GM12878 (cell line): ENCODE measurements at regions not wholly inside any gene's neighbourhood (a gene's known extent, or its start where the extent isn't known, plus 50 kb on each side); places are given as distances from the start of the nearest gene placed in this dataset.

ENCODE experiments used
- ATAC-seq: fragments of 200-7000 bp; cut with Tn5 transposase; 3 replicates; pipeline ENCODE4 v1.9.1; 2020; ENCODE audit warnings: mild to moderate bottlenecking, moderate library complexity
- BruUV-seq: library from RNA; stranded (reverse); fragments of 400-500 nt; replicated peaks from 2 replicates; lab custom pipeline; 2021; lab: Mats Ljungman, UMichigan
- CTCF ChIA-PET: fragments of 300-600 bp; sonication (Branson Sonifier 250); formaldehyde crosslinking; extraction: SDS; loops from one replicate; lab custom pipeline; 2021; ENCODE audit warnings: inconsistent platforms; lab: Yijun Ruan, JAX
- POLR2A ChIA-PET: fragments of 350-600 bp; formaldehyde crosslinking; extraction: SDS; loops from one replicate; lab custom pipeline; 2021; ENCODE audit warnings: inconsistent platforms; lab: Charles Lee
- RAD21 ChIA-PET: fragments of 300-600 bp; sonication (Branson Sonifier 250); formaldehyde crosslinking; loops from one replicate; lab custom pipeline; 2023; ENCODE audit warnings: antibody characterized with exemption; ENCODE audit not compliant: unreplicated experiment; lab: Charles Lee
- SMC1A ChIA-PET: fragments of 300-600 bp; sonication (Branson Sonifier 250); formaldehyde crosslinking; loops from one replicate; lab custom pipeline; 2023; ENCODE audit not compliant: unreplicated experiment, uncharacterized antibody; lab: Charles Lee
- DNase-seq: peaks from one replicate; pipeline ENCODE4 v3.0.0-alpha.2; 2011; ENCODE audit warnings: low read depth, low spot score
- FAIRE-seq: peaks from 3 replicates; lab custom pipeline; 2011; peaks lifted over from hg19 to GRCh38; lab: Jason Lieb, UNC
- H2AFZ ChIP-seq: 2 replicates; pipeline ENCODE4 v1.6.0; 2011; ENCODE audit warnings: low read depth, low read length, control low read depth; ENCODE audit not compliant: control insufficient read depth
- H3K27ac ChIP-seq: 2 replicates; pipeline ENCODE4 v1.5.1; 2011; ENCODE audit warnings: control low read depth; ENCODE audit not compliant: control insufficient read depth, insufficient read depth
- H3K27me3 ChIP-seq, 2 experiments: replicated peaks in 1 of 2; 2 replicates each; pipeline versions ENCODE4 v1.6.0 to v1.6.1; 2011; ENCODE audit warnings: low read length in 1 of 2; ENCODE audit not compliant: control insufficient read depth in 2 of 2, insufficient read depth in 2 of 2
- H3K36me3 ChIP-seq, 2 experiments: 2 replicates each; pipeline ENCODE4 v1.5.1; 2011; ENCODE audit warnings: low read length in 1 of 2; ENCODE audit not compliant: control insufficient read depth in 2 of 2, insufficient read depth in 2 of 2
- H3K4me1 ChIP-seq: 2 replicates; pipeline ENCODE4 v1.6.1; 2011; ENCODE audit warnings: mild to moderate bottlenecking, low read length, moderate library complexity, mixed read lengths; ENCODE audit not compliant: control insufficient read depth, insufficient read depth
- H3K4me2 ChIP-seq: 2 replicates; pipeline ENCODE4 v1.6.0; 2011; ENCODE audit warnings: control low read depth; ENCODE audit not compliant: control insufficient read depth, insufficient read depth
- H3K4me3 ChIP-seq: fragments of 200-600 bp; sonication (generic); 2 replicates; pipeline ENCODE4 v1.5.1; 2016
- H3K79me2 ChIP-seq: 2 replicates; pipeline ENCODE4 v1.6.0; 2011; ENCODE audit warnings: low read length; ENCODE audit not compliant: control insufficient read depth, insufficient read depth
- H3K9ac ChIP-seq: 2 replicates; pipeline ENCODE4 v1.8.0; 2011; ENCODE audit warnings: low read length, control low read depth, mixed read lengths; ENCODE audit not compliant: control insufficient read depth, insufficient read depth
- H3K9me3 ChIP-seq: replicated peaks from 3 replicates; pipeline ENCODE4 v1.5.1; 2011; ENCODE audit warnings: mild to moderate bottlenecking, low read length; ENCODE audit not compliant: control insufficient read depth, insufficient read depth
- H4K20me1 ChIP-seq: 2 replicates; pipeline ENCODE4 v1.6.0; 2011; ENCODE audit not compliant: control insufficient read depth, insufficient read depth
- BCL3 ChIP-seq: IDR thresholded peaks from 2 replicates; pipeline ENCODE4 v1.6.1; 2011; ENCODE audit warnings: borderline replicate concordance, low read depth, mild to moderate bottlenecking, moderate library complexity, low read length; ENCODE audit not compliant: insufficient read depth, poor library complexity, severe bottlenecking
- BMI1 ChIP-seq: fragments of 450-650 bp; IDR thresholded peaks from 2 replicates; pipeline ENCODE4 v1.6.1; 2016; ENCODE audit warnings: mild to moderate bottlenecking, moderate library complexity, borderline replicate concordance
- E2F8 ChIP-seq: fragments of 450-650 bp; IDR thresholded peaks from 2 replicates; pipeline ENCODE4 v1.6.1; 2018; ENCODE audit warnings: mild to moderate bottlenecking, low read depth, moderate library complexity; ENCODE audit not compliant: partially characterized antibody
- EGR1 ChIP-seq, 2 experiments: IDR thresholded peaks; 1 replicate in 1 of 2; 2 replicates in 1 of 2; pipeline ENCODE4 v1.6.1; 2011 to 2012; ENCODE audit warnings: low read depth in 2 of 2, low read length in 2 of 2, borderline replicate concordance in 1 of 2, mild to moderate bottlenecking in 1 of 2, moderate library complexity in 1 of 2
- ESRRA ChIP-seq: IDR thresholded peaks from 2 replicates; pipeline ENCODE4 v1.6.1; 2012; ENCODE audit warnings: mild to moderate bottlenecking, low read length, improper control_type of control experiment
- EZH2 ChIP-seq: IDR thresholded peaks from 2 replicates; pipeline ENCODE4 v1.6.1; 2012; ENCODE audit warnings: low read depth, mild to moderate bottlenecking, control low read depth, inconsistent platforms, low read length, borderline replicate concordance; ENCODE audit not compliant: control insufficient read depth
- FOXM1 ChIP-seq: IDR thresholded peaks from 2 replicates; pipeline ENCODE4 v1.6.1; 2012; ENCODE audit warnings: low read depth, mild to moderate bottlenecking, inconsistent platforms, low read length, moderate library complexity
- GABPA ChIP-seq: IDR thresholded peaks from 2 replicates; pipeline ENCODE4 v1.6.1; 2014; ENCODE audit warnings: antibody characterized with exemption, low read depth, mild to moderate bottlenecking, inconsistent platforms
- HCFC1 ChIP-seq: fragments of 150-350 bp; IDR thresholded peaks from 2 replicates; pipeline ENCODE4 v1.6.1; 2014; ENCODE audit warnings: low read length
- HDGF ChIP-seq: fragments of 450-650 bp; IDR thresholded peaks from 2 replicates; pipeline ENCODE4 v1.6.1; 2016; ENCODE audit warnings: antibody characterized with exemption
- KAT2A ChIP-seq: conservative IDR thresholded peaks from 2 replicates; pipeline ENCODE4 v1.6.1; 2011; ENCODE audit warnings: low read depth, low read length; ENCODE audit not compliant: control insufficient read depth
- NR2C1 ChIP-seq: fragments of 450-650 bp; IDR thresholded peaks from 2 replicates; pipeline ENCODE4 v1.6.1; 2017; ENCODE audit warnings: antibody characterized with exemption, mild to moderate bottlenecking, moderate library complexity
- POLR2AphosphoS5 ChIP-seq: IDR thresholded peaks from 2 replicates; pipeline ENCODE4 v1.6.1; 2011; ENCODE audit warnings: mild to moderate bottlenecking, low read length, inconsistent platforms
- RAD21 ChIP-seq: IDR thresholded peaks from 2 replicates; pipeline ENCODE4 v1.6.1; 2011; ENCODE audit warnings: mild to moderate bottlenecking, low read depth, low read length, moderate library complexity; ENCODE audit not compliant: insufficient read depth
- RCOR1 ChIP-seq: conservative IDR thresholded peaks from 2 replicates; pipeline ENCODE4 v1.6.1; 2012; ENCODE audit warnings: low read depth, low read length, improper control_type of control experiment
- RFX5 ChIP-seq: IDR thresholded peaks from 2 replicates; pipeline ENCODE4 v1.6.1; 2011; ENCODE audit warnings: low read depth, low read length, improper control_type of control experiment
- SPI1 ChIP-seq: IDR thresholded peaks from 2 replicates; pipeline ENCODE4 v1.6.1; 2011; ENCODE audit warnings: low read depth, mild to moderate bottlenecking, low read length, moderate library complexity, borderline replicate concordance; ENCODE audit not compliant: insufficient read depth
- YY1 ChIP-seq: IDR thresholded peaks from 2 replicates; pipeline ENCODE4 v1.6.1; 2011; ENCODE audit warnings: low read depth, mild to moderate bottlenecking, low read length
- ZNF217 ChIP-seq: fragments of 450-650 bp; IDR thresholded peaks from 2 replicates; pipeline ENCODE4 v1.6.1; 2017; ENCODE audit warnings: antibody characterized with exemption, mild to moderate bottlenecking
- ZSCAN29 ChIP-seq: fragments of 450-650 bp; IDR thresholded peaks from 2 replicates; pipeline ENCODE4 v1.6.1; 2017; ENCODE audit warnings: mild to moderate bottlenecking, moderate library complexity
- WGBS: methylation state at CpG from one replicate; pipeline ENCODE4 v1.1.6; 2016; ENCODE audit warnings: low lambda C conversion rate; ENCODE audit not compliant: insufficient replicate concordance, insufficient coverage; ENCODE audit errors: missing lambda C conversion rate; 5-methylcytosine and 5-hydroxymethylcytosine counted together
- in situ Hi-C: fragments of 300-500 bp; cut with MboI; formaldehyde crosslinking; loops from 9 replicates; pipeline ENCODE4 v1.14.3; 2018; ENCODE audit warnings: mixed read lengths
- intact Hi-C: fragments of 100-400 bp; cut with micrococcal nuclease; formaldehyde crosslinking; loops from one replicate; pipeline ENCODE4 v1.14.2; 2022; ENCODE audit not compliant: unreplicated experiment

- no peak for TF ChIP-seq BCL3
- no peak for TF ChIP-seq RAD21
- no peak for TF ChIP-seq EGR1 (IDR thresholded peaks at IDR 0.05; ENCODE audit: borderline replicate concordance in 1 of 2, low read depth in 2 of 2, low read length in 2 of 2)
- no peak for TF ChIP-seq EZH2
- TF ChIP-seq ZSCAN29: no peak
- no peak for TF ChIP-seq POLR2AphosphoS5
- TF ChIP-seq NR2C1: no peak
- no peak for TF ChIP-seq HCFC1
- no peak for TF ChIP-seq KAT2A
These were observed 55.1 kb upstream of the CMKLR1 start (continued) for GRCh38 chr12:108394196-108394595.

- CTCF ChIA-PET: no interaction called here
- TF ChIP-seq SPI1 (no peak), HDGF (no peak), GABPA (no peak), ZNF217 (no peak), BMI1 (no peak), E2F8 (no peak), RCOR1 (no peak), YY1 (no peak), ESRRA (no peak), RFX5 (no peak), FOXM1 (no peak)
These were observed 53.2 kb upstream of the CMKLR1 start for GRCh38 chr12:108392284-108392683.

More at GRCh38 chr12:108392284-108392683, 53.2 kb upstream of the CMKLR1 start:
- no peak overlapping the region for H3K4me3 ChIP-seq
- H3K79me2 ChIP-seq: no peaks in the 10 kb centered on the region
- H3K9ac ChIP-seq: no peak overlapping the region
- in situ Hi-C loops (no loop called here), intact Hi-C loops (no loop called here)
- DNase-seq: no peak
- H4K20me1 ChIP-seq: no peaks in the 10 kb centered on the region
- ChIA-PET POLR2A (no interaction called here), RAD21 (no interaction called here), SMC1A (interaction anchor here (1.2 kb wide), 1 partner anchor 56 kb away, joined by 3 read pairs; no protein-coding TSS in a partner anchor)
- 22% methylated on average over 5 of the region's 5 CpGs for WGBS
- no TSS peak for BruUV-seq
- no peaks in the 10 kb centered on the region for H3K27me3 ChIP-seq
- no peak overlapping the region for H3K4me2 ChIP-seq
- ATAC-seq: no peak
- H3K9me3 ChIP-seq: no peaks in the 10 kb centered on the region; the same call in 2 of the 3 replicates
- no peak overlapping the region for H3K27ac ChIP-seq
- H3K4me1 ChIP-seq: no peaks in the 10 kb centered on the region
- H2AFZ ChIP-seq: no peak overlapping the region
- FAIRE-seq: no peak
- no peaks in the 10 kb centered on the region for H3K36me3 ChIP-seq
